H1 (cell line): ENCODE measurements at regions not wholly inside any gene's neighbourhood (a gene's known extent, or its start where the extent isn't known, plus 50 kb on each side); places are given as distances from the start of the nearest gene placed in this dataset.

ENCODE experiments used
- TF ChIP-seq, protein P1 (sequence below), 3 experiments: IDR thresholded peaks; 1 replicate in 2 of 3; 2 replicates in 1 of 3; pipeline versions ENCODE4 v1.5.1 to v1.6.1; 2011; ENCODE audit warnings: low read length in 3 of 3, mild to moderate bottlenecking in 3 of 3, inconsistent platforms in 2 of 3, low read depth in 1 of 3, moderate library complexity in 1 of 3; ENCODE audit not compliant: insufficient read depth in 1 of 3; ENCODE audit errors: control extremely low read depth in 1 of 3

DNA sequence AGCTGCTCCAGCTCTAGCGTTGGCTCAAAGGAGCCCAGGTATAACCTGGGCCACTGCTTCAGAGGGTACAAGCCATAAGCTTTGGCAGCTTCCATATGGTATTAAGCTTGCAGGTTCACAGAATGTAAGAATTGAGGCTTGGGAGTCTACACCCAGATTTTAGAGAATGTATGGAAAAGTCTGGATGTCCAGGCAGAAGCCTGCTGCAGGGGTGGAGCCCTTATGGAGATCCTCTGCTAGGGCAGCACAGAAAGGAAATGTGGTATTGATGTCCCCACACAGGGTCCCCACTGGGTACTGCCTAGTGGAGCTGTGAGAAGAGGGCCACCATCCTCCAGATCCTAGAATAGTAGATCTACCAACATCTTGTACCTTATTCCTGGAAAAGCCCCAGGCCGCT lies 626.9 kb downstream of the MAT2B start (continued):
- TF ChIP-seq, protein P1, sequence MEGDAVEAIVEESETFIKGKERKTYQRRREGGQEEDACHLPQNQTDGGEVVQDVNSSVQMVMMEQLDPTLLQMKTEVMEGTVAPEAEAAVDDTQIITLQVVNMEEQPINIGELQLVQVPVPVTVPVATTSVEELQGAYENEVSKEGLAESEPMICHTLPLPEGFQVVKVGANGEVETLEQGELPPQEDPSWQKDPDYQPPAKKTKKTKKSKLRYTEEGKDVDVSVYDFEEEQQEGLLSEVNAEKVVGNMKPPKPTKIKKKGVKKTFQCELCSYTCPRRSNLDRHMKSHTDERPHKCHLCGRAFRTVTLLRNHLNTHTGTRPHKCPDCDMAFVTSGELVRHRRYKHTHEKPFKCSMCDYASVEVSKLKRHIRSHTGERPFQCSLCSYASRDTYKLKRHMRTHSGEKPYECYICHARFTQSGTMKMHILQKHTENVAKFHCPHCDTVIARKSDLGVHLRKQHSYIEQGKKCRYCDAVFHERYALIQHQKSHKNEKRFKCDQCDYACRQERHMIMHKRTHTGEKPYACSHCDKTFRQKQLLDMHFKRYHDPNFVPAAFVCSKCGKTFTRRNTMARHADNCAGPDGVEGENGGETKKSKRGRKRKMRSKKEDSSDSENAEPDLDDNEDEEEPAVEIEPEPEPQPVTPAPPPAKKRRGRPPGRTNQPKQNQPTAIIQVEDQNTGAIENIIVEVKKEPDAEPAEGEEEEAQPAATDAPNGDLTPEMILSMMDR (IDR thresholded peaks at IDR 0.05; ENCODE audit: control extremely low read depth in 1 of 3, insufficient read depth in 1 of 3, low read depth in 1 of 3, low read length in 3 of 3), result no peak
